IMR-90 (cell line): ENCODE measurements at regions not wholly inside any gene's neighbourhood (a gene's known extent, or its start where the extent isn't known, plus 50 kb on each side); places are given as distances from the start of the nearest gene placed in this dataset.

Experiments used
- ATAC-seq: fragments of 200-7000 bp; cut with Tn5 transposase; 2 replicates; pipeline ENCODE4 v1.9.1; 2020; ENCODE audit warnings: low read depth, mild to moderate bottlenecking, moderate library complexity
- BruUV-seq: library from RNA; stranded (reverse); fragments of 400-500 nt; replicated peaks from 2 replicates; lab custom pipeline; 2021; lab: Mats Ljungman, UMichigan
- CTCF ChIA-PET: fragments of 300-600 bp; formaldehyde crosslinking; extraction: SDS; loops from one replicate; lab custom pipeline; 2021; ENCODE audit warnings: antibody characterized with exemption; lab: Yijun Ruan, JAX
- POLR2A ChIA-PET: fragments of 300-600 bp; sonication (Branson Sonifier 250); formaldehyde crosslinking; loops from one replicate; lab custom pipeline; 2022; ENCODE audit warnings: antibody characterized with exemption; ENCODE audit not compliant: unreplicated experiment; lab: Charles Lee
- DNase-seq: peaks from one replicate; pipeline ENCODE4 v3.0.0; 2013
- H2AFZ ChIP-seq: replicated peaks from 2 replicates; pipeline ENCODE3; 2013; ENCODE audit warnings: low read length, mild to moderate bottlenecking; ENCODE audit not compliant: poor library complexity
- H2AK5ac ChIP-seq: 2 replicates; pipeline ENCODE4 v1.6.1; 2013; ENCODE audit warnings: low read depth, low read length, inconsistent platforms
- H2AK9ac ChIP-seq: replicated peaks from 2 replicates; pipeline ENCODE3; 2013; ENCODE audit warnings: mild to moderate bottlenecking, low read depth, low read length, moderate library complexity; ENCODE audit not compliant: poor library complexity
- H2BK120ac ChIP-seq: 2 replicates; pipeline ENCODE4 v1.6.1; 2013; ENCODE audit warnings: low read depth, low read length, inconsistent platforms
- H2BK15ac ChIP-seq: 3 replicates; pipeline ENCODE4 v1.6.1; 2013; ENCODE audit warnings: low read depth, low read length, inconsistent platforms
- H2BK20ac ChIP-seq: 2 replicates; pipeline ENCODE4 v1.6.1; 2013; ENCODE audit warnings: low read depth, mild to moderate bottlenecking, inconsistent platforms, low read length, moderate library complexity
- H2BK5ac ChIP-seq: 2 replicates; pipeline ENCODE4 v1.6.1; 2013; ENCODE audit warnings: mild to moderate bottlenecking, low read depth, low read length, inconsistent platforms; ENCODE audit not compliant: poor library complexity, severe bottlenecking
- H3K14ac ChIP-seq: replicated peaks from 2 replicates; pipeline ENCODE4 v1.6.1; 2013; ENCODE audit warnings: low read depth, low read length, inconsistent platforms
- H3K18ac ChIP-seq: 2 replicates; pipeline ENCODE4 v1.6.1; 2013; ENCODE audit warnings: low read depth, low read length, control low read depth
- H3K23ac ChIP-seq: 2 replicates; pipeline ENCODE4 v1.6.1; 2013; ENCODE audit warnings: low read depth, low read length, inconsistent platforms
- H3K27ac ChIP-seq: 2 replicates; pipeline ENCODE4 v1.5.1; 2013; ENCODE audit warnings: mild to moderate bottlenecking, control low read depth, low read length; ENCODE audit not compliant: insufficient read depth
- H3K27me3 ChIP-seq: 2 replicates; pipeline ENCODE4 v1.6.1; 2013; ENCODE audit warnings: low read length; ENCODE audit not compliant: control insufficient read depth, insufficient read depth
- H3K36me3 ChIP-seq: 2 replicates; pipeline ENCODE4 v1.6.1; 2013; ENCODE audit warnings: low read length, mixed read lengths; ENCODE audit not compliant: control insufficient read depth, insufficient read depth
- H3K4ac ChIP-seq: 2 replicates; pipeline ENCODE4 v1.6.1; 2013; ENCODE audit warnings: low read depth, low read length, inconsistent platforms
- H3K4me1 ChIP-seq: 2 replicates; pipeline ENCODE4 v1.6.1; 2013; ENCODE audit warnings: low read length, mixed read lengths; ENCODE audit not compliant: control insufficient read depth, insufficient read depth
- H3K4me2 ChIP-seq: 2 replicates; pipeline ENCODE4 v1.6.1; 2013; ENCODE audit warnings: low read depth, mild to moderate bottlenecking, control low read depth, low read length, moderate library complexity
- H3K4me3 ChIP-seq: 2 replicates; pipeline ENCODE4 v1.5.1; 2013; ENCODE audit warnings: low read depth, mild to moderate bottlenecking, control low read depth, low read length, moderate library complexity; ENCODE audit not compliant: insufficient read depth
- H3K56ac ChIP-seq: 2 replicates; pipeline ENCODE4 v1.6.1; 2013; ENCODE audit warnings: low read length, inconsistent platforms; ENCODE audit not compliant: insufficient read depth; ENCODE audit errors: extremely low read depth
- H3K79me1 ChIP-seq, 2 experiments: 2 replicates each; pipeline ENCODE4 v1.6.1; 2013; ENCODE audit warnings: low read length in 2 of 2, inconsistent platforms in 1 of 2, low read depth in 1 of 2
- H3K9ac ChIP-seq: 2 replicates; pipeline ENCODE4 v1.6.1; 2013; ENCODE audit warnings: low read depth, low read length, control low read depth
- H3K9me1 ChIP-seq: 2 replicates; pipeline ENCODE4 v1.6.1; 2013; ENCODE audit warnings: low read length, inconsistent platforms; ENCODE audit not compliant: insufficient read depth
- H3K9me3 ChIP-seq: 2 replicates; pipeline ENCODE4 v1.6.1; 2013; ENCODE audit warnings: low read length; ENCODE audit not compliant: control insufficient read depth, insufficient read depth
- H4K20me1 ChIP-seq: 2 replicates; pipeline ENCODE4 v1.6.1; 2013; ENCODE audit warnings: low read length, inconsistent platforms; ENCODE audit not compliant: insufficient read depth
- H4K5ac ChIP-seq: 2 replicates; pipeline ENCODE4 v1.6.1; 2013; ENCODE audit warnings: mild to moderate bottlenecking, low read depth, low read length, control low read depth
- H4K8ac ChIP-seq, 2 experiments: 2 replicates each; pipeline ENCODE4 v1.6.1; 2013; ENCODE audit warnings: low read depth in 2 of 2, low read length in 2 of 2, control low read depth in 1 of 2, inconsistent platforms in 1 of 2
- H4K91ac ChIP-seq: 2 replicates; pipeline ENCODE4 v1.6.1; 2013; ENCODE audit warnings: low read depth, low read length, inconsistent platforms; ENCODE audit not compliant: insufficient read depth
- BHLHE40 ChIP-seq: fragments of 150-350 bp; IDR thresholded peaks from 2 replicates; pipeline ENCODE4 v1.6.1; 2016; ENCODE audit warnings: mild to moderate bottlenecking, low read depth, low read length
- CEBPB ChIP-seq: IDR thresholded peaks from 2 replicates; pipeline ENCODE4 v1.6.1; 2012; ENCODE audit warnings: low read depth, low read length, improper control_type of control experiment
- CHD1 ChIP-seq: IDR thresholded peaks from 2 replicates; pipeline ENCODE4 v1.6.1; 2012; ENCODE audit warnings: low read depth, low read length, improper control_type of control experiment
- FOS ChIP-seq: fragments of 150-350 bp; IDR thresholded peaks from 2 replicates; pipeline ENCODE4 v1.6.1; 2016; ENCODE audit warnings: low read depth, low read length
- MAFK ChIP-seq: IDR thresholded peaks from 2 replicates; pipeline ENCODE4 v1.6.1; 2012; ENCODE audit warnings: low read depth, low read length, improper control_type of control experiment
- MAZ ChIP-seq: IDR thresholded peaks from 2 replicates; pipeline ENCODE4 v1.6.1; 2012; ENCODE audit warnings: low read depth, mild to moderate bottlenecking, low read length, improper control_type of control experiment, moderate library complexity, borderline replicate concordance
- MXI1 ChIP-seq: IDR thresholded peaks from 2 replicates; pipeline ENCODE4 v1.6.1; 2012; ENCODE audit warnings: low read depth, mild to moderate bottlenecking, low read length, moderate library complexity, borderline replicate concordance
- NFE2L2 ChIP-seq: fragments of 150-350 bp; IDR thresholded peaks from 2 replicates; pipeline ENCODE4 v1.6.1; 2016; ENCODE audit warnings: low read depth, mild to moderate bottlenecking, low read length
- POLR2A ChIP-seq: IDR thresholded peaks from 2 replicates; pipeline ENCODE4 v1.6.1; 2012; ENCODE audit warnings: mild to moderate bottlenecking, low read depth, low read length
- RAD21 ChIP-seq: IDR thresholded peaks from 2 replicates; pipeline ENCODE4 v1.6.1; 2012; ENCODE audit warnings: low read length, improper control_type of control experiment
- RCOR1 ChIP-seq: IDR thresholded peaks from 2 replicates; pipeline ENCODE4 v1.6.1; 2012; ENCODE audit warnings: mild to moderate bottlenecking, low read length, improper control_type of control experiment; ENCODE audit not compliant: insufficient replicate concordance
- RFX5 ChIP-seq: IDR thresholded peaks from 2 replicates; pipeline ENCODE4 v1.8.0; 2012; ENCODE audit warnings: low read depth, mild to moderate bottlenecking, low read length, moderate library complexity
- SMC3 ChIP-seq: fragments of 150-350 bp; IDR thresholded peaks from 2 replicates; pipeline ENCODE4 v1.6.1; 2016; ENCODE audit warnings: low read depth, mild to moderate bottlenecking, antibody characterized with exemption, low read length, moderate library complexity
- WGBS, 2 experiments: methylation state at CpG; one replicate each; pipeline versions ENCODE4 v1.1.5 to v1.1.7; 2013; ENCODE audit warnings: missing lambda C conversion rate in 2 of 2; ENCODE audit not compliant: insufficient read length in 1 of 2; ENCODE audit errors: extremely low coverage in 2 of 2; 5-methylcytosine and 5-hydroxymethylcytosine counted together
- dilution Hi-C: fragments of 300-500 bp; cut with HindIII; formaldehyde crosslinking; loops from one replicate; pipeline ENCODE4 v1.14.3; 2018; ENCODE audit warnings: low sequenced_read_pairs; ENCODE audit not compliant: unreplicated experiment
- in situ Hi-C: fragments of 300-500 bp; cut with MboI; formaldehyde crosslinking; loops from 3 replicates; pipeline ENCODE4 v1.14.3; 2019; ENCODE audit warnings: low sequenced_read_pairs, inconsistent platforms, mixed read lengths
- intact Hi-C: fragments of 100-400 bp; cut with micrococcal nuclease; formaldehyde crosslinking; loops from 2 replicates; pipeline ENCODE4 v1.10.0; 2022
- TF ChIP-seq, protein P1 (sequence below): conservative IDR thresholded peaks from 2 replicates; pipeline ENCODE4 v1.5.1; 2012; ENCODE audit warnings: mild to moderate bottlenecking, low read depth, low read length, improper control_type of control experiment
- TF ChIP-seq, protein P2 (sequence below): fragments of 150-350 bp; IDR thresholded peaks from 2 replicates; pipeline ENCODE4 v1.6.1; 2017; ENCODE audit warnings: mild to moderate bottlenecking, antibody characterized with exemption, low read length, low read depth
- TF ChIP-seq, protein P3 (sequence below): fragments of 150-350 bp; IDR thresholded peaks from 2 replicates; pipeline ENCODE4 v1.6.1; 2016; ENCODE audit warnings: low read depth, mild to moderate bottlenecking, low read length, moderate library complexity, borderline replicate concordance

DNA sequence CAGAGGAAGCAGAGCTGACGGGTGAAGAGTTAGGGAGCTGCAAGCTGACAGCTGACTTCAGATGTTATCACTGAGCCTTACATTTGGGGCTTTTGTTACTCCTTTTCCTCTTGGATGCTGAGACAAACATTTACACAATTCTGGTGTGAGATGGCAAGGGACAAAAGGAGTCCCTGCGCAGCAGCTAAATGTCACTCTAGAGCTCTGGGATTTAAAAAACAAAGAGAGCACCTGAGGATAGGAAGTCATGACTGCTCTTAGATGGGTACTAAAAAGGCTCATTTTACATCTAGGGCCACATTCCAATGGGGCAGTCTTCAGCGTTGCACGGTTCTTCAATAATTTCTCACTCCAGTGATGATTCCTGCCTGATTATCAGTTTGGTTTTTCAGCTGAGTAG lies 204.5 kb downstream of the RAB38 start:
- Histone ChIP-seq H2BK20ac (no peak overlapping the region), H3K9ac (no peak overlapping the region), H3K14ac (no peak overlapping the region), H3K56ac (no peak overlapping the region), H3K4me3 (no peak overlapping the region), H2BK5ac (no peak overlapping the region), H4K5ac (no peak overlapping the region), H4K8ac (no peak overlapping the region), H3K27me3 (no peaks in the 10 kb centered on the region), H3K23ac (no peak overlapping the region), H4K20me1 (no peaks in the 10 kb centered on the region), H4K91ac (no peak overlapping the region), H3K9me1 (no peaks in the 10 kb centered on the region), H3K79me1 (no peaks in the 10 kb centered on the region), H2AK5ac (no peak overlapping the region), H3K4me1 (no peaks in the 10 kb centered on the region), H3K36me3 (no peaks in the 10 kb centered on the region), H2AK9ac (no peak overlapping the region), H3K27ac (no peak overlapping the region), H2BK15ac (no peak overlapping the region), H3K9me3 (no peaks in the 10 kb centered on the region), H2BK120ac (no peak overlapping the region), H3K4ac (no peak overlapping the region), H2AFZ (no peak overlapping the region), H3K4me2 (no peak overlapping the region), H3K18ac (no peak overlapping the region)
- in situ Hi-C loops (loop anchor here (25.0 kb wide), 1 partner anchor 608 kb away; no protein-coding TSS in a partner anchor), dilution Hi-C loops (no loop called here), intact Hi-C loops (no loop called here)
- ATAC-seq = no peak
- TF ChIP-seq, protein P1, sequence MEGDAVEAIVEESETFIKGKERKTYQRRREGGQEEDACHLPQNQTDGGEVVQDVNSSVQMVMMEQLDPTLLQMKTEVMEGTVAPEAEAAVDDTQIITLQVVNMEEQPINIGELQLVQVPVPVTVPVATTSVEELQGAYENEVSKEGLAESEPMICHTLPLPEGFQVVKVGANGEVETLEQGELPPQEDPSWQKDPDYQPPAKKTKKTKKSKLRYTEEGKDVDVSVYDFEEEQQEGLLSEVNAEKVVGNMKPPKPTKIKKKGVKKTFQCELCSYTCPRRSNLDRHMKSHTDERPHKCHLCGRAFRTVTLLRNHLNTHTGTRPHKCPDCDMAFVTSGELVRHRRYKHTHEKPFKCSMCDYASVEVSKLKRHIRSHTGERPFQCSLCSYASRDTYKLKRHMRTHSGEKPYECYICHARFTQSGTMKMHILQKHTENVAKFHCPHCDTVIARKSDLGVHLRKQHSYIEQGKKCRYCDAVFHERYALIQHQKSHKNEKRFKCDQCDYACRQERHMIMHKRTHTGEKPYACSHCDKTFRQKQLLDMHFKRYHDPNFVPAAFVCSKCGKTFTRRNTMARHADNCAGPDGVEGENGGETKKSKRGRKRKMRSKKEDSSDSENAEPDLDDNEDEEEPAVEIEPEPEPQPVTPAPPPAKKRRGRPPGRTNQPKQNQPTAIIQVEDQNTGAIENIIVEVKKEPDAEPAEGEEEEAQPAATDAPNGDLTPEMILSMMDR = no peak
- TF ChIP-seq SMC3 (no peak), RFX5 (no peak), BHLHE40 (no peak), NFE2L2 (no peak), POLR2A (no peak), MAZ (no peak), RCOR1 (no peak), RAD21 (no peak), MAFK (no peak), CHD1 (no peak), FOS (no peak), MXI1 (no peak), CEBPB (no peak)
- TF ChIP-seq, protein P2, sequence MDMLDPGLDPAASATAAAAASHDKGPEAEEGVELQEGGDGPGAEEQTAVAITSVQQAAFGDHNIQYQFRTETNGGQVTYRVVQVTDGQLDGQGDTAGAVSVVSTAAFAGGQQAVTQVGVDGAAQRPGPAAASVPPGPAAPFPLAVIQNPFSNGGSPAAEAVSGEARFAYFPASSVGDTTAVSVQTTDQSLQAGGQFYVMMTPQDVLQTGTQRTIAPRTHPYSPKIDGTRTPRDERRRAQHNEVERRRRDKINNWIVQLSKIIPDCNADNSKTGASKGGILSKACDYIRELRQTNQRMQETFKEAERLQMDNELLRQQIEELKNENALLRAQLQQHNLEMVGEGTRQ = no peak
- TF ChIP-seq, protein P3, sequence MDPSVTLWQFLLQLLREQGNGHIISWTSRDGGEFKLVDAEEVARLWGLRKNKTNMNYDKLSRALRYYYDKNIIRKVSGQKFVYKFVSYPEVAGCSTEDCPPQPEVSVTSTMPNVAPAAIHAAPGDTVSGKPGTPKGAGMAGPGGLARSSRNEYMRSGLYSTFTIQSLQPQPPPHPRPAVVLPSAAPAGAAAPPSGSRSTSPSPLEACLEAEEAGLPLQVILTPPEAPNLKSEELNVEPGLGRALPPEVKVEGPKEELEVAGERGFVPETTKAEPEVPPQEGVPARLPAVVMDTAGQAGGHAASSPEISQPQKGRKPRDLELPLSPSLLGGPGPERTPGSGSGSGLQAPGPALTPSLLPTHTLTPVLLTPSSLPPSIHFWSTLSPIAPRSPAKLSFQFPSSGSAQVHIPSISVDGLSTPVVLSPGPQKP = no peak
- no TSS peak for BruUV-seq
- ChIA-PET CTCF (interaction anchor here (0.6 to 1.3 kb wide), 3 partner anchors 34 to 758 kb away, joined by 3 read pairs; no protein-coding TSS in a partner anchor), POLR2A (no interaction called here)
- no peak for DNase-seq
- WGBS, 2 experiments = no CpG with 5 or more reads among the region's 4 CpGs
